ENCODE measurements at regions not wholly inside any gene's neighbourhood (a gene's known extent, or its start where the extent isn't known, plus 50 kb on each side); places are given as distances from the start of the nearest gene placed in this dataset.

DNA sequence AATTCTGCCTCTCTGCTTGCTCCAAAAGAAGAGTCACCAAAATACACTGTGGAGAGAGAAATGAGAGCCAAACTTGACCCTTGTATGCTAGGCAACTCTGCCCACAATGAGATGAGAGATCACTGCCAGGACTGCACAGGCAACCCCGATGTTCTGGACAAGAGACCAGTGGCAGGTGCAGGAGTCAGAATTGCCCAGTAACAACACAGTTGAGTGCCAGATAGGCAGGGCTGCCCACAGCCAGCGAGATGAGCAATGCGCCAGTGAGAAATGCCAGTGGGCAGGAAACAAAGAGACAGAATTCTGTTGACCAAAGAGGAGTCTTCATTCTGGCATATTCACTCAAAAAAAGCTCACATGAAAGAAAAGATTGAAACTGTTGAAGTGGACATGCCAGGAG is 570.7 kb downstream of the CAAP1 start:
- no peak for TF ChIP-seq POLR2AphosphoS5 (IDR thresholded peaks at IDR 0.05)
- TF ChIP-seq, protein P1, sequence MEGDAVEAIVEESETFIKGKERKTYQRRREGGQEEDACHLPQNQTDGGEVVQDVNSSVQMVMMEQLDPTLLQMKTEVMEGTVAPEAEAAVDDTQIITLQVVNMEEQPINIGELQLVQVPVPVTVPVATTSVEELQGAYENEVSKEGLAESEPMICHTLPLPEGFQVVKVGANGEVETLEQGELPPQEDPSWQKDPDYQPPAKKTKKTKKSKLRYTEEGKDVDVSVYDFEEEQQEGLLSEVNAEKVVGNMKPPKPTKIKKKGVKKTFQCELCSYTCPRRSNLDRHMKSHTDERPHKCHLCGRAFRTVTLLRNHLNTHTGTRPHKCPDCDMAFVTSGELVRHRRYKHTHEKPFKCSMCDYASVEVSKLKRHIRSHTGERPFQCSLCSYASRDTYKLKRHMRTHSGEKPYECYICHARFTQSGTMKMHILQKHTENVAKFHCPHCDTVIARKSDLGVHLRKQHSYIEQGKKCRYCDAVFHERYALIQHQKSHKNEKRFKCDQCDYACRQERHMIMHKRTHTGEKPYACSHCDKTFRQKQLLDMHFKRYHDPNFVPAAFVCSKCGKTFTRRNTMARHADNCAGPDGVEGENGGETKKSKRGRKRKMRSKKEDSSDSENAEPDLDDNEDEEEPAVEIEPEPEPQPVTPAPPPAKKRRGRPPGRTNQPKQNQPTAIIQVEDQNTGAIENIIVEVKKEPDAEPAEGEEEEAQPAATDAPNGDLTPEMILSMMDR (IDR thresholded peaks at IDR 0.05) = no peak
- TF ChIP-seq POLR2A (IDR thresholded peaks at IDR 0.05) = no peak

Measured in breast epithelium (tissue), 3 donors.